ENCODE measurements at regions not wholly inside any gene's neighbourhood (a gene's known extent, or its start where the extent isn't known, plus 50 kb on each side); places are given as distances from the start of the nearest gene placed in this dataset.
"Not testable (repeated sequence)": the region's sequence is repeated elsewhere in the genome, so short reads cannot be mapped to it uniquely, and the experiment has no call there.

DNA sequence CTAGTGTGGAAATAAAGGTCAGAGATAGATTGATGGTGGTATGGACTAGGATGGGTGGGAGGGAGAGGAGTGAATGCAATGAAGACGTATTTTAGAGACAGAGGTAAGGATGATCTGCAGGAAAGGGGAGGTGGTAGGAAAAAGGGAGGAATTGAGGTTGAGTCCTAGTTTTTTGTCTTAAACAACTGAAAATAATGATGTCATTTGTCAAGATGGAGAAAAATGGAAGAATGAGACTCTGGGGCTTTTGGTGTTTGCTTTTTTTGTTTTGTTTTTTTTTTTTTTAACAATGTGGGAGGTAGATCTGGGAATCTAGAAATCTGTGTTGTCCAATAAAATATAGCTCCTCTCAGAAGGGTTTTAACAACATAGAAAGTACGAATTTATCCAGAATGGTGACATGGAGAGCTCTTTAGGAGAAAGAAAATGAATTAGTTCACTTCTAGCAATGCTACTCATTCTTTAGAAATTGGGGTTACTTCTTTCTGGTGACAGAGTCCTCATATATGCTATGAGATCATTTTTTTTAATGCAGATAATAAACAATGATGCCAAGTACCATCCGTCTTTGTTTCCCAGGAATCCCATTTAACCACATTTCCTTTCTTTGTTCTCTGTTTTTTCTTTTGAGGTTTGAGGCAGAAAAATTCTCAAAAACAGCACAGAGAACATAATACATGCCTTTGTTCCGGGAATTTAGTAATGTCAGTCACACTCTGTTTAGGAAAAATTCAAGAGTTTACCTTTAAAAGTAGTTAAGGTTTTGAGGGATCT lies 225.3 kb upstream of the COX10 start:
- H3K36me3 ChIP-seq, result no peaks in the 10 kb centered on the region
- no peaks in the 10 kb centered on the region for H3K9me3 ChIP-seq
- no peak for DNase-seq
- no peak overlapping the region for H3K27ac ChIP-seq
- TF ChIP-seq, protein P1, sequence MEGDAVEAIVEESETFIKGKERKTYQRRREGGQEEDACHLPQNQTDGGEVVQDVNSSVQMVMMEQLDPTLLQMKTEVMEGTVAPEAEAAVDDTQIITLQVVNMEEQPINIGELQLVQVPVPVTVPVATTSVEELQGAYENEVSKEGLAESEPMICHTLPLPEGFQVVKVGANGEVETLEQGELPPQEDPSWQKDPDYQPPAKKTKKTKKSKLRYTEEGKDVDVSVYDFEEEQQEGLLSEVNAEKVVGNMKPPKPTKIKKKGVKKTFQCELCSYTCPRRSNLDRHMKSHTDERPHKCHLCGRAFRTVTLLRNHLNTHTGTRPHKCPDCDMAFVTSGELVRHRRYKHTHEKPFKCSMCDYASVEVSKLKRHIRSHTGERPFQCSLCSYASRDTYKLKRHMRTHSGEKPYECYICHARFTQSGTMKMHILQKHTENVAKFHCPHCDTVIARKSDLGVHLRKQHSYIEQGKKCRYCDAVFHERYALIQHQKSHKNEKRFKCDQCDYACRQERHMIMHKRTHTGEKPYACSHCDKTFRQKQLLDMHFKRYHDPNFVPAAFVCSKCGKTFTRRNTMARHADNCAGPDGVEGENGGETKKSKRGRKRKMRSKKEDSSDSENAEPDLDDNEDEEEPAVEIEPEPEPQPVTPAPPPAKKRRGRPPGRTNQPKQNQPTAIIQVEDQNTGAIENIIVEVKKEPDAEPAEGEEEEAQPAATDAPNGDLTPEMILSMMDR (IDR thresholded peaks at IDR 0.05), result no peak
- no peak for TF ChIP-seq POLR2A (IDR thresholded peaks at IDR 0.05)
- H3K4me3 ChIP-seq, result no peak overlapping the region
- H3K4me1 ChIP-seq, result no peaks in the 10 kb centered on the region
- H3K27me3 ChIP-seq, result no peaks in the 10 kb centered on the region

GRCh38 chr17:13851889-13852288 lies 217.4 kb upstream of the COX10 start:
- Histone ChIP-seq H3K9me3 (no peaks in the 10 kb centered on the region), H3K27ac (no peak overlapping the region), H3K36me3 (no peaks in the 10 kb centered on the region), H3K4me3 (no peak overlapping the region), H3K4me1 (no peaks in the 10 kb centered on the region), H3K27me3 (no peaks in the 10 kb centered on the region)
- TF ChIP-seq POLR2A (IDR thresholded peaks at IDR 0.05), result no peak
- TF ChIP-seq, protein P1 (IDR thresholded peaks at IDR 0.05), result no peak
- DNase-seq, result no peak

DNA sequence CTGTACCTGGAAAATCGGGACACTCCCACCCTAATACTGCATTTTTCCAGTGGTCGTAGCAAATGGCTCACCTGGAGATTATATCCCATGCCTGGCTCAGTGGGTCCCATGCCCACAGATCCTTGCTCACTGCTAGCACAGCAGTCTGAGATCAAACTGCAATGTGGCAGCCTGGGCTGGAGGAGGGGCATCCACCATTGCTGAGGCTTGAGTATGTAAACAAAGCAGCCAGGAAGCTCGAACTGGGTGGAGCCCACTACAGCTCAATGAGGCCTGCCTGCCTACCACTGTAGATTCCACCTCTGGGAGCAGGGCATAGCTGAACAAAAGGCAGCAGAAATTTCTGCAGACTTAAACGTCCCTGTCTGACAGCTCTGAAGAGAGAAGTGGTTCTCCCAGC lies 213.6 kb upstream of the COX10 start:
- H3K27ac ChIP-seq, H3K4me1 ChIP-seq, H3K9me3 ChIP-seq, H3K4me3 ChIP-seq, DNase-seq, H3K36me3 ChIP-seq, H3K27me3 ChIP-seq: not testable (repeated sequence)

GRCh38 chr17:13862346-13862745 lies 207.0 kb upstream of the COX10 start:
- H3K27ac ChIP-seq, result no peak overlapping the region
- no peak for DNase-seq
- H3K4me3 ChIP-seq, result no peak overlapping the region
- H3K36me3 ChIP-seq, result no peaks in the 10 kb centered on the region
- H3K27me3 ChIP-seq, result no peaks in the 10 kb centered on the region
- TF ChIP-seq, protein P1 (IDR thresholded peaks at IDR 0.05), result no peak
- no peak for TF ChIP-seq POLR2A (IDR thresholded peaks at IDR 0.05)
- no peaks in the 10 kb centered on the region for H3K4me1 ChIP-seq
- H3K9me3 ChIP-seq, result no peaks in the 10 kb centered on the region

- Histone ChIP-seq H3K4me1 (no peaks in the 10 kb centered on the region), H3K27ac (no peak overlapping the region), H3K36me3 (no peaks in the 10 kb centered on the region), H3K27me3 (no peaks in the 10 kb centered on the region), H3K4me3 (no peak overlapping the region), H3K9me3 (no peaks in the 10 kb centered on the region)
- no peak for DNase-seq
- TF ChIP-seq POLR2A (IDR thresholded peaks at IDR 0.05), result no peak
- TF ChIP-seq, protein P1 (IDR thresholded peaks at IDR 0.05), result no peak
Observed at GRCh38 chr17:13863436-13863835, 205.9 kb upstream of the COX10 start.

GRCh38 chr17:13864521-13864920 lies 204.8 kb upstream of the COX10 start:
- H3K4me1 ChIP-seq, result no peaks in the 10 kb centered on the region
- TF ChIP-seq, protein P1 (IDR thresholded peaks at IDR 0.05), result no peak
- TF ChIP-seq POLR2A (IDR thresholded peaks at IDR 0.05), result no peak
- no peak overlapping the region for H3K27ac ChIP-seq
- H3K4me3 ChIP-seq, result no peak overlapping the region
- H3K27me3 ChIP-seq, result no peaks in the 10 kb centered on the region
- H3K36me3 ChIP-seq, result no peaks in the 10 kb centered on the region
- no peak for DNase-seq
- no peaks in the 10 kb centered on the region for H3K9me3 ChIP-seq
